Upper lobe of left lung (tissue), 6 donors: ENCODE measurements at regions not wholly inside any gene's neighbourhood (a gene's known extent, or its start where the extent isn't known, plus 50 kb on each side); places are given as distances from the start of the nearest gene placed in this dataset.
"Not testable (repeated sequence)": the region's sequence is repeated elsewhere in the genome, so short reads cannot be mapped to it uniquely, and the experiment has no call there.

ENCODE experiments used
- ATAC-seq, 2 donors: fragments of 200-7000 bp; cut with Tn5 transposase; one replicate each; pipeline ENCODE4 v1.9.1; 2022; ENCODE audit warnings: mild to moderate bottlenecking in 2 of 2, moderate library complexity in 2 of 2; ENCODE audit not compliant: low FRiP score in 2 of 2
- DNase-seq, 2 donors: peaks; one replicate each; pipeline ENCODE4 v3.0.0-alpha.2; 2019 to 2020
- H3K27ac ChIP-seq, 4 donors: fragments of 200-600 bp; sonication (generic); one replicate each; pipeline ENCODE4 v1.5.1; 2016 to 2019
- H3K27me3 ChIP-seq, 4 donors: fragments of 200-600 bp; sonication (generic); one replicate each; pipeline ENCODE4 v1.5.1; 2017 to 2019
- H3K36me3 ChIP-seq, 4 donors: fragments of 200-600 bp; sonication (generic); one replicate each; pipeline ENCODE4 v1.5.1; 2016 to 2019
- H3K4me1 ChIP-seq, 4 donors: fragments of 200-600 bp; sonication (generic); one replicate each; pipeline ENCODE4 v1.5.1; 2018 to 2019
- H3K4me3 ChIP-seq, 4 donors: fragments of 200-600 bp; sonication (generic); one replicate each; pipeline ENCODE4 v1.5.1; 2017 to 2019; ENCODE audit warnings: mild to moderate bottlenecking in 2 of 4, moderate library complexity in 1 of 4
- H3K9me3 ChIP-seq, 4 donors: fragments of 200-600 bp; sonication (generic); one replicate each; pipeline ENCODE4 v1.5.1; 2018 to 2019
- EP300 ChIP-seq, 4 donors: sonication (generic); formaldehyde crosslinking; IDR thresholded peaks; one replicate each; pipeline ENCODE4 v1.5.1; 2017; ENCODE audit warnings: antibody characterized with exemption in 4 of 4, control low read depth in 2 of 4
- POLR2A ChIP-seq, 4 donors: fragments of 450-650 bp; IDR thresholded peaks; one replicate each; pipeline ENCODE4 v1.5.1; 2016 to 2017; ENCODE audit warnings: antibody characterized with exemption in 4 of 4, mild to moderate bottlenecking in 2 of 4
- POLR2AphosphoS5 ChIP-seq, 2 donors: sonication (generic); formaldehyde crosslinking; IDR thresholded peaks; one replicate each; pipeline ENCODE4 v1.5.1; 2017; ENCODE audit warnings: antibody characterized with exemption in 2 of 2
- WGBS, 2 donors: methylation state at CpG; one replicate each; pipeline ENCODE4 v1.1.5; 2017 to 2018; 5-methylcytosine and 5-hydroxymethylcytosine counted together
- TF ChIP-seq, protein P1 (sequence below), 6 experiments: fragments of 450-650 bp in 4 of 6; fragments of 200-600 bp in 2 of 6; sonication (generic) in 2 of 6; IDR thresholded peaks; one replicate each; pipeline ENCODE4 v1.5.1; 2016 to 2019; ENCODE audit warnings: antibody characterized with exemption in 6 of 6
- donor health status: DM: no; HTN: no; CAD: no; lungs with moderate emphysema.
- donor health status: DM: no; HTN: yes; CAD: no; lungs with severe emphysema.

DNA sequence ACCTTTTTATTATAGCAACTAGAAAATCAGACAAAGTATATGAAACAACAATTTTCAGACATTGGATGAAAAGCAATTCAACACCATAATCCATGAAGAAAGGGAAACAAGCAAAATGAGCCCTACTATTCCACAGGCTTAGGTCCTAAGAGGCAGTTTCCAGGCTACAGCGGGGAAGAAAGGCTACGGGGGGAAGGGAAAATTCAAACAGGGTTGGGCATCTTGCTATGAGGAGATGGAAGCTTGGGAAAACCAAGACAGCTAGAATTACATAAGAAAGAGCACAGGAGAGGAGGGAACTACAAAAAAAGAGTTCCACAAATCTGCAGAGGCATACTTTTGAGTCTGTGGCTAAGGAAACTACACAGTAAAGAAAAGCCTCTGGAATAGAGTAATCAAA is 356.0 kb upstream of the CLEC14A start:
- Histone ChIP-seq H3K9me3 (no peaks in the 10 kb centered on the region), H3K4me1 (no peaks in the 10 kb centered on the region), H3K4me3 (no peak overlapping the region), H3K36me3 (no peaks in the 10 kb centered on the region), H3K27ac (no peak overlapping the region), H3K27me3 (no peaks in the 10 kb centered on the region)
- ATAC-seq (no peak), DNase-seq (no peak)
- TF ChIP-seq, protein P1, sequence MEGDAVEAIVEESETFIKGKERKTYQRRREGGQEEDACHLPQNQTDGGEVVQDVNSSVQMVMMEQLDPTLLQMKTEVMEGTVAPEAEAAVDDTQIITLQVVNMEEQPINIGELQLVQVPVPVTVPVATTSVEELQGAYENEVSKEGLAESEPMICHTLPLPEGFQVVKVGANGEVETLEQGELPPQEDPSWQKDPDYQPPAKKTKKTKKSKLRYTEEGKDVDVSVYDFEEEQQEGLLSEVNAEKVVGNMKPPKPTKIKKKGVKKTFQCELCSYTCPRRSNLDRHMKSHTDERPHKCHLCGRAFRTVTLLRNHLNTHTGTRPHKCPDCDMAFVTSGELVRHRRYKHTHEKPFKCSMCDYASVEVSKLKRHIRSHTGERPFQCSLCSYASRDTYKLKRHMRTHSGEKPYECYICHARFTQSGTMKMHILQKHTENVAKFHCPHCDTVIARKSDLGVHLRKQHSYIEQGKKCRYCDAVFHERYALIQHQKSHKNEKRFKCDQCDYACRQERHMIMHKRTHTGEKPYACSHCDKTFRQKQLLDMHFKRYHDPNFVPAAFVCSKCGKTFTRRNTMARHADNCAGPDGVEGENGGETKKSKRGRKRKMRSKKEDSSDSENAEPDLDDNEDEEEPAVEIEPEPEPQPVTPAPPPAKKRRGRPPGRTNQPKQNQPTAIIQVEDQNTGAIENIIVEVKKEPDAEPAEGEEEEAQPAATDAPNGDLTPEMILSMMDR (IDR thresholded peaks at IDR 0.05): no peak
- TF ChIP-seq EP300 (IDR thresholded peaks at IDR 0.05) (no peak), POLR2AphosphoS5 (IDR thresholded peaks at IDR 0.05) (no peak), POLR2A (IDR thresholded peaks at IDR 0.05) (no peak)
- 91% methylated on average over 2 of the region's 2 CpGs for WGBS, 2 donors

DNA sequence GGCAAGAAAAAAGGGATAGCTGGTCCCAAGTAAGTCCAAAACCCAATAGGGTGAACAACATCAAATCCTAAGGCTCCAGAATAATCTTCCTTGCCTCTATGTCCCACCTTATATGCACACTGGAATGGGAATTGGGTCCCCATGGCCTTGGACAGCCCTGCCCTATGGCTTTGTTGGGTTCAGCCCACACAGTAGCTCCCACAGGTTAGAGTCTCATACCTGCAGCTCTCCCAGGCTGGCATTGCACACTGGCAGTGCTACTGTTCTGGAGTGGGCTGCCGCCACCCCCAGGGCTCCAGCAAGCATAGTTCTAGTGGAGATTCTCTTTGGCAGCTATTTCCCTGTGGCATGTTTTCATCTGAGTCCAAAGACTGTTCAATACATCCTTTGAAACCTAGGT is 352.4 kb upstream of the CLEC14A start:
- Histone ChIP-seq H3K4me1 (no peaks in the 10 kb centered on the region), H3K27ac (no peak overlapping the region), H3K36me3 (no peaks in the 10 kb centered on the region), H3K4me3 (no peak overlapping the region), H3K27me3 (no peaks in the 10 kb centered on the region), H3K9me3 (no peaks in the 10 kb centered on the region)
- TF ChIP-seq, protein P1 (IDR thresholded peaks at IDR 0.05): no peak
- TF ChIP-seq POLR2AphosphoS5 (IDR thresholded peaks at IDR 0.05) (no peak), POLR2A (IDR thresholded peaks at IDR 0.05) (no peak), EP300 (IDR thresholded peaks at IDR 0.05) (no peak)
- no peak for ATAC-seq
- no peak for DNase-seq
- 90 to 100% methylated on average over 1 of the region's 1 CpG for WGBS, 2 donors

DNA sequence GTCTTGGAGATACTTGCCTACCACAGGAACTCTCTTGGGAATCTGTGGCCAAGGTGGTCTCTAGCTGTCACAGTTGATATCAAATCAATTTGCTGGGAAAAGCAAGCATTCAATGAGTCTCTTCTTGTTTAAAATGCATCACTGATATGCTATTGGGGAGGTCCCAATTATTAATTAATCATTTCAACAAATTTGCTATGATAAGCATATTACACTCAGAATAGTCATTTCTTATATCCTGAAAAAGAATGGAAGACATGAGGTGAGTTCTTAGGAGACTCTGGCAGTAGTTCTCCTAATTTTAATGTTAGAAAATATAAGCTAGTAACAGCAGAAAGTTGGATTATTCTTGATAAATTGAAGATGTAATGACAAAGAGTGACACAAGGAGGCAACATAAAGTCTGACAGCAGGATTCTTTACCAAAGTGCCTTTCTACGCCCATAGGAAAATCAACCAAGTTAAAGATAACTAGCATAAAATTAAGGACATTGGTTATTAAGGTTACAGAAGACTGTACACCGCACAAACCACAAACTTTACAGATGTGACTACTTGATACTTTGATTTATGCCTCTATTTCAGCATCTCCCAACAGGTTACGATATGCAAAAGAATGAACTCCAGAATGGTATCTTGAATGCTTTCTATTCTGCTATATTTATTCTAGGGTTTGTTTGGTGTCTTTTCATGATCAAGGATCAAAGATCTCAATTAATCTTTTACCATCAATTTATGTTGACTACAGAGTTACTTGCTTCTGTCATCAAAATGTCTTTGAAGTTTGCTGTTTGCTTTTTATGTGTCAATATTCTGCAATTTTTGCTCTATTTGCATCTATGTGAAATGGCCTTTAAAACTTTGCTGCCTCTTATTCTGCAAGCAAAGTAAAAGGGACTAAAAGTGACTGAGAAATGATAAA is 349.6 kb upstream of the CLEC14A start:
- Histone ChIP-seq H3K36me3 (no peaks in the 10 kb centered on the region), H3K4me1 (no peaks in the 10 kb centered on the region), H3K27ac (no peak overlapping the region), H3K4me3 (no peak overlapping the region), H3K27me3 (no peaks in the 10 kb centered on the region), H3K9me3 (no peaks in the 10 kb centered on the region)
- DNase-seq (no peak), ATAC-seq (no peak)
- WGBS, 2 donors: 81 to 88% methylated on average over 3 of the region's 3 CpGs
- TF ChIP-seq POLR2A (IDR thresholded peaks at IDR 0.05) (no peak), POLR2AphosphoS5 (IDR thresholded peaks at IDR 0.05) (no peak), EP300 (IDR thresholded peaks at IDR 0.05) (no peak)
- TF ChIP-seq, protein P1 (IDR thresholded peaks at IDR 0.05): no peak

DNA sequence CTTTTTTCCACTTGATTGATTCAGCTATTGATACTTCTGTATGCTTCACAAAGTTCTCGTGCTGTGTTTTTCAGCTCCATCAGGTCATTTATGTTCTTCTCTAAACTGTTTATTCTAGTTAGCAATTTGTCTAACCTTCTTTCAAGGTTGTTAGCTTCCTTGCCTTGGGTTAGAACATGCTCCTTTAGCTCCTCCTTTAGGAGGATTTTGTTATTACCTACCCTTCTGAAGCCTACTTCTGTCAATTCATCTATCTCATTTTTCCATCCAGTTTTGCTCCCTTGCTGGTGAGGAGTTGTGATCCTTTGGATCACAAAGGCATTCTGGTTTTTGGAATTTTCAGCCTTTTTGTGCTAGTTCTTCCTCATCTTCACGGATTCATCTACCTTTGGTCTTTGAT is 344.7 kb upstream of the CLEC14A start:
- H3K27me3 ChIP-seq, H3K9me3 ChIP-seq, H3K36me3 ChIP-seq, H3K4me1 ChIP-seq, H3K4me3 ChIP-seq, DNase-seq, H3K27ac ChIP-seq, ATAC-seq: not testable (repeated sequence)
- TF ChIP-seq, protein P1 (IDR thresholded peaks at IDR 0.05): peak in 1 of 6 experiments; percentile 21
- WGBS, 2 donors: 70 to 77% methylated on average over 2 of the region's 2 CpGs

DNA sequence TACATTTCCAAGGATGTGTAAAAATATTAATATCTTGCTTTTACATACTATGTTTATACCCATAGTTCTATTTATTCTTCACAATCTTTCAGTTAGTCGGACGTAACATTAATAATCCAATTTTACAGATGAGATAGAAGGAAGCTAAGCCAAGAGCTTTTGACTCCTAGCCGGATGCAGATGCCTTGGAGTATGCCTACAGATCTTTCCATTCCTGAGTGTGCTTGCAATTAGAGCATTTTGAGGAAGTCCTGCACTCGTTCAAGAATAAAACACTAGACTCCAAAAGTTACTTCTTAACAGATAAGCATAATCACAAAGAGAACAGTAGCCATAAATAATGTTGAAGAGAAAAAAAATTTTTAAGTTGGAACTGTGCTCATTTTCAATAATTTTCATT is 337.6 kb upstream of the CLEC14A start:
- DNase-seq: no peak
- WGBS, 2 donors: 16 to 29% methylated on average over 4 of the region's 4 CpGs
- ATAC-seq: no peak
- Histone ChIP-seq H3K4me1 (no peaks in the 10 kb centered on the region), H3K36me3 (no peaks in the 10 kb centered on the region), H3K27me3 (no peaks in the 10 kb centered on the region), H3K27ac (no peak overlapping the region), H3K4me3 (no peak overlapping the region), H3K9me3 (no peaks in the 10 kb centered on the region)
- TF ChIP-seq POLR2A (IDR thresholded peaks at IDR 0.05): no peak
- TF ChIP-seq POLR2AphosphoS5 (IDR thresholded peaks at IDR 0.05): no peak
- TF ChIP-seq EP300 (IDR thresholded peaks at IDR 0.05): no peak
- TF ChIP-seq, protein P1 (IDR thresholded peaks at IDR 0.05): no peak
